ENCODE measurements at regions not wholly inside any gene's neighbourhood (a gene's known extent, or its start where the extent isn't known, plus 50 kb on each side); places are given as distances from the start of the nearest gene placed in this dataset.

- Histone ChIP-seq H3K4me2 (ENCODE audit: low read depth, low read length) (no peak overlapping the region), H3K9ac (ENCODE audit: low read length) (no peak overlapping the region), H3K9me3 (replicated peaks; ENCODE audit: insufficient read depth, low read length) (no peaks in the 10 kb centered on the region), H3F3A (ENCODE audit: insufficient read depth, low read length) (no peaks in the 10 kb centered on the region), H3K4me3 (ENCODE audit: low read length) (no peak overlapping the region), H3K4me1 (ENCODE audit: low read length) (no peaks in the 10 kb centered on the region), H3K36me3 (replicated peaks; ENCODE audit: insufficient read depth, low read length) (no peaks in the 10 kb centered on the region), H3K9me2 (replicated peaks; ENCODE audit: insufficient read depth, low read length) (no peaks in the 10 kb centered on the region), H3K27ac (ENCODE audit: low read length) (no peak overlapping the region), H3K27me3 (replicated peaks; ENCODE audit: insufficient read depth, low read length) (peaks cover 20% of the 10 kb centered on the region), H3K79me2 (ENCODE audit: low read length) (no peaks in the 10 kb centered on the region), H4K20me1 (ENCODE audit: insufficient read depth, low read length) (no peaks in the 10 kb centered on the region), H2AFZ (ENCODE audit: low read length) (no peak overlapping the region)
- TF ChIP-seq EZH2 (optimal IDR thresholded peaks at IDR 0.05; ENCODE audit: low read depth, low read length): no peak
- TF ChIP-seq CTCF (IDR thresholded peaks at IDR 0.05; ENCODE audit: low read length): no peak
- TF ChIP-seq EZH2phosphoT487 (IDR thresholded peaks at IDR 0.05; ENCODE audit: low read length): no peak
- DNase-seq: no peak
These were observed 214.0 kb upstream of the RTL1 start for GRCh38 chr14:101117543-101117942.

GRCh38 chr14:101118233-101118632 is 214.7 kb upstream of the RTL1 start:
- H3K36me3 ChIP-seq (replicated peaks; ENCODE audit: insufficient read depth, low read length): no peaks in the 10 kb centered on the region
- H3K4me2 ChIP-seq (ENCODE audit: low read depth, low read length): no peak overlapping the region
- H3K4me1 ChIP-seq (ENCODE audit: low read length): no peaks in the 10 kb centered on the region

GRCh38 chr14:101118746-101119591 is 215.4 kb upstream of the RTL1 start:
- no peak for DNase-seq
- no peak overlapping the region for H3K27ac ChIP-seq (ENCODE audit: low read length)
- no peaks in the 10 kb centered on the region for H3K9me3 ChIP-seq (replicated peaks; ENCODE audit: insufficient read depth, low read length)
- no peaks in the 10 kb centered on the region for H3K36me3 ChIP-seq (replicated peaks; ENCODE audit: insufficient read depth, low read length)
- TF ChIP-seq EZH2phosphoT487 (IDR thresholded peaks at IDR 0.05; ENCODE audit: low read length): no peak
- TF ChIP-seq CTCF (IDR thresholded peaks at IDR 0.05; ENCODE audit: low read length): no peak
- no peak for TF ChIP-seq EZH2 (optimal IDR thresholded peaks at IDR 0.05; ENCODE audit: low read depth, low read length)
- H4K20me1 ChIP-seq (ENCODE audit: insufficient read depth, low read length): no peaks in the 10 kb centered on the region
- H3K79me2 ChIP-seq (ENCODE audit: low read length): no peaks in the 10 kb centered on the region
- H3K4me2 ChIP-seq (ENCODE audit: low read depth, low read length): no peak overlapping the region
- no peaks in the 10 kb centered on the region for H3F3A ChIP-seq (ENCODE audit: insufficient read depth, low read length)
- no peaks in the 10 kb centered on the region for H3K9me2 ChIP-seq (replicated peaks; ENCODE audit: insufficient read depth, low read length)
- peaks cover 23% of the 10 kb centered on the region for H3K27me3 ChIP-seq (replicated peaks; ENCODE audit: insufficient read depth, low read length)
- no peak overlapping the region for H2AFZ ChIP-seq (ENCODE audit: low read length)
- H3K4me1 ChIP-seq (ENCODE audit: low read length): no peaks in the 10 kb centered on the region
- no peak overlapping the region for H3K4me3 ChIP-seq (ENCODE audit: low read length)
- H3K9ac ChIP-seq (ENCODE audit: low read length): no peak overlapping the region

More at GRCh38 chr14:101118233-101118632, 214.7 kb upstream of the RTL1 start:
- no peak for DNase-seq
- H3K27ac ChIP-seq (ENCODE audit: low read length): no peak overlapping the region
- H3F3A ChIP-seq (ENCODE audit: insufficient read depth, low read length): no peaks in the 10 kb centered on the region
- H3K27me3 ChIP-seq (replicated peaks; ENCODE audit: insufficient read depth, low read length): peaks cover 23% of the 10 kb centered on the region
- H3K9me2 ChIP-seq (replicated peaks; ENCODE audit: insufficient read depth, low read length): no peaks in the 10 kb centered on the region
- H3K4me3 ChIP-seq (ENCODE audit: low read length): no peak overlapping the region
- no peak overlapping the region for H3K9ac ChIP-seq (ENCODE audit: low read length)
- no peak overlapping the region for H2AFZ ChIP-seq (ENCODE audit: low read length)
- TF ChIP-seq EZH2 (optimal IDR thresholded peaks at IDR 0.05; ENCODE audit: low read depth, low read length) (no peak), CTCF (IDR thresholded peaks at IDR 0.05; ENCODE audit: low read length) (no peak), EZH2phosphoT487 (IDR thresholded peaks at IDR 0.05; ENCODE audit: low read length) (no peak)
- no peaks in the 10 kb centered on the region for H3K9me3 ChIP-seq (replicated peaks; ENCODE audit: insufficient read depth, low read length)
- no peaks in the 10 kb centered on the region for H3K79me2 ChIP-seq (ENCODE audit: low read length)
- H4K20me1 ChIP-seq (ENCODE audit: insufficient read depth, low read length): no peaks in the 10 kb centered on the region

All from MM.1S (cell line).